ENCODE measurements at regions not wholly inside any gene's neighbourhood (a gene's known extent, or its start where the extent isn't known, plus 50 kb on each side); places are given as distances from the start of the nearest gene placed in this dataset.

DNA sequence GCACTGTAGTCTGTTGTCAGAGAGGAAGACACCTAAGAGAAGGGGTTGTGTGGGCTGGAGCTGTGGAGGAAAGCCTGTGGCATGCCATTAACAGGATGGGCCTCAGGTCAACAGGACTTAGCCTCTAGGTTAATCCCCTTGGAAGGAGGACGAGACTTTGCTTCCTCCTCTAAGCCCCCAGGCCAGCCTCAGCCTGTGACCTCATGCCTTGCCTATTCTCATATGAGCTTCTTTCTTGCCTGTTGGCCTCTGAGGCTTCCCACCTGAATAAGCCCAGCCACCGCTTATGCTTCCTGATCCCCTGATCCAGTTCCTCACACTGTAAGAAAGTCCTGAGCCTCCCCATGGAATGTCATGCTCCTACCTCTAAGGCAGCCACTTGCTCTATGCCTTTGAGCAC lies 52.2 kb upstream of the TBC1D21 start:
- ChIA-PET CTCF (interaction anchor here (1.1 kb wide), 1 partner anchor 16 kb away, joined by 3 read pairs; no protein-coding TSS in a partner anchor), POLR2A (no interaction called here)
- Mint-ChIP-seq H3K27me3 (peaks cover 23% of the 10 kb centered on the region), H3K9me3 (ENCODE audit: insufficient read depth) (no peaks in the 10 kb centered on the region), H3K27ac (no peak overlapping the region), H3K4me1 (no peaks in the 10 kb centered on the region), H3K4me3 (no peak overlapping the region)
- H3K27ac ChIP-seq (ENCODE audit: low read length in 2 of 2): no peak overlapping the region
- intact Hi-C loops (cut with micrococcal nuclease): no loop called here
- H3K36me3 ChIP-seq (replicated peaks in 1 of 2; ENCODE audit: control extremely low read depth in 1 of 2, control insufficient read depth in 1 of 2, extremely low read depth in 1 of 2, insufficient read depth in 2 of 2, low read length in 1 of 2): no peaks in the 10 kb centered on the region
- H4K20me1 ChIP-seq (ENCODE audit: control insufficient read depth, insufficient read depth, low read length, poor library complexity, severe bottlenecking): no peaks in the 10 kb centered on the region
- no peak overlapping the region for H2AFZ ChIP-seq (ENCODE audit: insufficient read depth, low read depth, low read length, poor library complexity, severe bottlenecking)
- 92% methylated on average over 2 of the region's 2 CpGs for WGBS (ENCODE audit: insufficient coverage)
- no peak overlapping the region for H3K4me2 ChIP-seq (replicated peaks; ENCODE audit: low read depth, low read length, poor library complexity, severe bottlenecking)
- TF ChIP-seq, protein P1, sequence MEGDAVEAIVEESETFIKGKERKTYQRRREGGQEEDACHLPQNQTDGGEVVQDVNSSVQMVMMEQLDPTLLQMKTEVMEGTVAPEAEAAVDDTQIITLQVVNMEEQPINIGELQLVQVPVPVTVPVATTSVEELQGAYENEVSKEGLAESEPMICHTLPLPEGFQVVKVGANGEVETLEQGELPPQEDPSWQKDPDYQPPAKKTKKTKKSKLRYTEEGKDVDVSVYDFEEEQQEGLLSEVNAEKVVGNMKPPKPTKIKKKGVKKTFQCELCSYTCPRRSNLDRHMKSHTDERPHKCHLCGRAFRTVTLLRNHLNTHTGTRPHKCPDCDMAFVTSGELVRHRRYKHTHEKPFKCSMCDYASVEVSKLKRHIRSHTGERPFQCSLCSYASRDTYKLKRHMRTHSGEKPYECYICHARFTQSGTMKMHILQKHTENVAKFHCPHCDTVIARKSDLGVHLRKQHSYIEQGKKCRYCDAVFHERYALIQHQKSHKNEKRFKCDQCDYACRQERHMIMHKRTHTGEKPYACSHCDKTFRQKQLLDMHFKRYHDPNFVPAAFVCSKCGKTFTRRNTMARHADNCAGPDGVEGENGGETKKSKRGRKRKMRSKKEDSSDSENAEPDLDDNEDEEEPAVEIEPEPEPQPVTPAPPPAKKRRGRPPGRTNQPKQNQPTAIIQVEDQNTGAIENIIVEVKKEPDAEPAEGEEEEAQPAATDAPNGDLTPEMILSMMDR (IDR thresholded peaks at IDR 0.05): no peak
- no peak for TF ChIP-seq EZH2 (IDR thresholded peaks at IDR 0.05; ENCODE audit: borderline replicate concordance, insufficient read depth, low read depth, low read length, poor library complexity, severe bottlenecking)
- DNase-seq (no peak), ATAC-seq (ENCODE audit: low read depth) (no peak)
- no peaks in the 10 kb centered on the region for H3K79me2 ChIP-seq (ENCODE audit: control insufficient read depth, insufficient read depth, low read length)
- no peaks in the 10 kb centered on the region for H3K27me3 ChIP-seq (replicated peaks in 1 of 4; ENCODE audit: control extremely low read depth in 1 of 4, control insufficient read depth in 3 of 4, insufficient read depth in 4 of 4, low read length in 3 of 4)
- no peak overlapping the region for H3K4me3 ChIP-seq (ENCODE audit: control extremely low read depth in 1 of 5, extremely low read depth in 1 of 5, insufficient read depth in 1 of 5, low read depth in 2 of 5, low read length in 4 of 5)
- peaks cover 0 to 16% (median 0%) of the 10 kb centered on the region in 3 donors for H3K9me3 ChIP-seq (ENCODE audit: control extremely low read depth in 1 of 3, control insufficient read depth in 2 of 3, insufficient read depth in 1 of 3, low read length in 2 of 3)
- H3K4me1 ChIP-seq (ENCODE audit: control insufficient read depth in 2 of 2, insufficient read depth in 2 of 2, low read length in 2 of 2): no peaks in the 10 kb centered on the region
- no peak overlapping the region for H3K9ac ChIP-seq (ENCODE audit: low read length)

DNA sequence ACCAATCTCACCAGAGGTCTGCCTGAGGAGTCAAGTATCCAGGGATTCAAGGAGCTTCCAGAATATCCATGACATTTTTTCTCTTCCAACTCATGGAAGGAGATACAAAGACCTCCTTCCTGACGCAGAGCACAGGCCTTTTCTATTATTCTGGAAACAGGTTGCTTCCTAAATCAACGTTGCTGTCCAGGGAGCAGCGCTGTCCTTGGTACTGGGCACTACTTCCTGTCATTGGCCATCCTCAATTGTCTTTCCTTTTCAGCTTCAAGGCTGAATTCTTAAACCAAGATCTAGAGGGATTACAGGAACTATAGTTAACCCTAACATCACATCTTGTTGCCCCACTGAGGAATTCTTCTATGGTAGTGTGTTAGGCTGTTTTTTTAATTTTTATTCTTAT lies 50.4 kb upstream of the TBC1D21 start:
- no peaks in the 10 kb centered on the region for H3K9me3 Mint-ChIP-seq (ENCODE audit: insufficient read depth)
- no peaks in the 10 kb centered on the region for H3K79me2 ChIP-seq (ENCODE audit: control insufficient read depth, insufficient read depth, low read length)
- H3K9ac ChIP-seq (ENCODE audit: low read length): no peak overlapping the region
- H3K27me3 ChIP-seq (replicated peaks in 1 of 4; ENCODE audit: control extremely low read depth in 1 of 4, control insufficient read depth in 3 of 4, insufficient read depth in 4 of 4, low read length in 3 of 4): peaks cover 0 to 3% (median 0%) of the 10 kb centered on the region in 4 experiments
- TF ChIP-seq EZH2 (IDR thresholded peaks at IDR 0.05; ENCODE audit: borderline replicate concordance, insufficient read depth, low read depth, low read length, poor library complexity, severe bottlenecking): no peak
- TF ChIP-seq, protein P1 (IDR thresholded peaks at IDR 0.05): no peak
- H3K4me2 ChIP-seq (replicated peaks; ENCODE audit: low read depth, low read length, poor library complexity, severe bottlenecking): no peak overlapping the region
- H3K4me1 Mint-ChIP-seq: no peaks in the 10 kb centered on the region
- H3K27ac ChIP-seq (ENCODE audit: low read length in 2 of 2): no peak overlapping the region
- H3K27me3 Mint-ChIP-seq: peaks cover 33% of the 10 kb centered on the region
- H3K27ac Mint-ChIP-seq: no peak overlapping the region
- WGBS (ENCODE audit: insufficient coverage): 21% methylated on average over 2 of the region's 3 CpGs
- H3K4me3 Mint-ChIP-seq: no peak overlapping the region
- POLR2A ChIA-PET: no interaction called here
- no peak overlapping the region for H2AFZ ChIP-seq (ENCODE audit: insufficient read depth, low read depth, low read length, poor library complexity, severe bottlenecking)
- H3K36me3 ChIP-seq (replicated peaks in 1 of 2; ENCODE audit: control extremely low read depth in 1 of 2, control insufficient read depth in 1 of 2, extremely low read depth in 1 of 2, insufficient read depth in 2 of 2, low read length in 1 of 2): no peaks in the 10 kb centered on the region
- H3K9me3 ChIP-seq (ENCODE audit: control extremely low read depth in 1 of 3, control insufficient read depth in 2 of 3, insufficient read depth in 1 of 3, low read length in 2 of 3): peaks cover 0 to 16% (median 0%) of the 10 kb centered on the region in 3 donors
- DNase-seq: no peak
- no peaks in the 10 kb centered on the region for H4K20me1 ChIP-seq (ENCODE audit: control insufficient read depth, insufficient read depth, low read length, poor library complexity, severe bottlenecking)
- H3K4me3 ChIP-seq (ENCODE audit: control extremely low read depth in 1 of 5, extremely low read depth in 1 of 5, insufficient read depth in 1 of 5, low read depth in 2 of 5, low read length in 4 of 5): no peak overlapping the region
- intact Hi-C loops (cut with micrococcal nuclease): no loop called here
- ATAC-seq (ENCODE audit: low read depth): no peak
- no peaks in the 10 kb centered on the region for H3K4me1 ChIP-seq (ENCODE audit: control insufficient read depth in 2 of 2, insufficient read depth in 2 of 2, low read length in 2 of 2)
- CTCF ChIA-PET: no interaction called here

All from B cell (primary cell).